ENCODE measurements at regions not wholly inside any gene's neighbourhood (a gene's known extent, or its start where the extent isn't known, plus 50 kb on each side); places are given as distances from the start of the nearest gene placed in this dataset.

DNA sequence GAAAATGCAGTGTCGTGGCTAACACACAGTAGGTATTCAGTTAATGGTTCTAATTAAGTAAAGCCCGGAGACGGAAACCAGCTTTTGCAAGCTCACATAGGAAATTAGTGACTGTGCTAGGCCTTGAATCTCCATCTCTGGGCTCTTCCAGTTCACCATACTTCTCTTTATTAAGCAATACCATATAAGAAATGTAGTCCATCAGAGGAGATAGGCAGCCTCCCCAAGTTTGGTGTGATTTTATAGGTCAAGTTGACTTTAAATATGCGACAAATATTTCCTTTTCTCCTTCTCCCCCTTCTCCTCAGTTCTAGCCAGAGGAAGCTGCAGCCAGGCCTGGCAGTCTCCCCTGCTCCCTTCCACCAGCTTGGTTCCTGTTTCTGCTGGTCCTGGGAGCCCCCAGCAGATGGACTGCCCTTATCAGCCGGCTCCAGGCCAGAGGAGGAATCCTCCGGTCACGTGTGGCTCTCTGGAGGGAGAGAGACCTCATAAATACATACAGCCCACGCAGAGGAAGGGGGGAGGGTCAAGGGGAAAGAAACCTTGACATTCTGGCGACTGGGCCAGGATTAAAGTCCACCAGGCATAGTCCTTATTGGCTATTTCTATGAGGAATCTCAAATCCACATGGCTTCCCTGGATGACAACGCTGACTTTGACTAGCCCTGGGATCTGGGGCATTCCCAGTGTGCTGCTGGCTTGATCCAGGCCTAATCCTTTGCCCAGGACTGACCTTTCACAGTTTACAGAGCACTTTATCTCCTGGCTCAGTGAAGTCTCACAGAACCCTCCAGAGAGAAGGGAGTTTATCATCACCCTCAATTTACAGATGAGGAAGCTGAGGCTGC lies 115.1 kb upstream of the JUN start:
- Mint-ChIP-seq H3K4me3 (ENCODE audit: unreplicated experiment) (no peak overlapping the region), H3K36me3 (ENCODE audit: low read depth) (no peaks in the 10 kb centered on the region), H3K4me1 (ENCODE audit: low read depth) (peaks cover 53% of the 10 kb centered on the region), H3K27me3 (ENCODE audit: low read depth) (no peaks in the 10 kb centered on the region), H3K9me3 (ENCODE audit: low read depth) (no peaks in the 10 kb centered on the region), H3K27ac (ENCODE audit: unreplicated experiment) (no peak overlapping the region)
- TF ChIP-seq CTCF (IDR thresholded peaks at IDR 0.05): no peak
- no peak for DNase-seq (ENCODE audit: low spot score)

DNA sequence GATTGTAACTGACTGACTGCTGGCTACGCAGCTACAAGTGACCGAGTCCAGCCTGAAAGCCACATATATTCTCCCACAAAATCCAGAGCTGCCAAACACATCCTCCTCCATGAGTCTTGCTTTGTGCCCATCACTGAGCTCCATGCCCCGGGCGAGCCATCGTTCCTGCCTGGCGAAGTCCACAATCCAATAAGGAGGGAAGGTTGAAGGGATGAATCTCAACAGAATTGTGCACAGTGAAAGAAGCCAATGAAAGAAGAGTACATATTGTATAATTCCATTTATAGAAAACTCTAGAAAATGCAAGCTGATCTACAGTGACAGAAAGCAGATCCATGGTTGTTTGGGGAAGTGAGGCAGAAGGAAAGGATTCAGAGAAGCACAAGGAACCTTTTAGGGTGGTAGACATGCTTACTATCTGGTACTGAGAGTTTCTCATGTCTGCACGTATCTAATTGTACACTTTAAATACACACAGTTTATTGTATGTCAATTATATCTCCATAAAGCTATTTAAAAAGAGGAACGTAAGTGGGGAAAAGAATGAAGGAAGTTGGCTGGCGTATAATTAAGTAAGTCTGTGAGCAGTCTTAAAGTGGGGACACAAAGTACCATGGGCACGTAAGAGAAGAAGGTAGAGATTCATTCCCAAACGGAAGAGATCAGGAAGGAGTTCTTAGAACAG lies 115.9 kb upstream of the JUN start:
- H3K27me3 Mint-ChIP-seq (ENCODE audit: low read depth): no peaks in the 10 kb centered on the region
- H3K4me1 Mint-ChIP-seq (ENCODE audit: low read depth): peaks cover 57% of the 10 kb centered on the region
- H3K36me3 Mint-ChIP-seq (ENCODE audit: low read depth): no peaks in the 10 kb centered on the region
- H3K9me3 Mint-ChIP-seq (ENCODE audit: low read depth): no peaks in the 10 kb centered on the region
- DNase-seq (ENCODE audit: low spot score): no peak
- peak overlapping the region; percentile 50 for H3K27ac Mint-ChIP-seq (ENCODE audit: unreplicated experiment)
- TF ChIP-seq CTCF (IDR thresholded peaks at IDR 0.05): no peak
- H3K4me3 Mint-ChIP-seq (ENCODE audit: unreplicated experiment): no peak overlapping the region

- no peak for TF ChIP-seq CTCF (IDR thresholded peaks at IDR 0.05)
- no peak for DNase-seq (ENCODE audit: low spot score)
Observed at GRCh38 chr1:58900396-58900795, 116.5 kb upstream of the JUN start.

GRCh38 chr1:58901008-58901407 lies 117.2 kb upstream of the JUN start:
- Mint-ChIP-seq H3K4me1 (ENCODE audit: low read depth) (peaks cover 49% of the 10 kb centered on the region), H3K4me3 (ENCODE audit: unreplicated experiment) (no peak overlapping the region), H3K9me3 (ENCODE audit: low read depth) (no peaks in the 10 kb centered on the region), H3K27me3 (ENCODE audit: low read depth) (no peaks in the 10 kb centered on the region), H3K27ac (ENCODE audit: unreplicated experiment) (peak overlapping the region; percentile 41), H3K36me3 (ENCODE audit: low read depth) (no peaks in the 10 kb centered on the region)
- no peak for DNase-seq (ENCODE audit: low spot score)
- no peak for TF ChIP-seq CTCF (IDR thresholded peaks at IDR 0.05)

More at GRCh38 chr1:58900396-58900795, 116.5 kb upstream of the JUN start:
- Mint-ChIP-seq H3K27ac (ENCODE audit: unreplicated experiment) (peak overlapping the region; percentile 42), H3K9me3 (ENCODE audit: low read depth) (no peaks in the 10 kb centered on the region), H3K27me3 (ENCODE audit: low read depth) (no peaks in the 10 kb centered on the region), H3K4me1 (ENCODE audit: low read depth) (peaks cover 56% of the 10 kb centered on the region), H3K4me3 (ENCODE audit: unreplicated experiment) (no peak overlapping the region), H3K36me3 (ENCODE audit: low read depth) (no peaks in the 10 kb centered on the region)

DNA sequence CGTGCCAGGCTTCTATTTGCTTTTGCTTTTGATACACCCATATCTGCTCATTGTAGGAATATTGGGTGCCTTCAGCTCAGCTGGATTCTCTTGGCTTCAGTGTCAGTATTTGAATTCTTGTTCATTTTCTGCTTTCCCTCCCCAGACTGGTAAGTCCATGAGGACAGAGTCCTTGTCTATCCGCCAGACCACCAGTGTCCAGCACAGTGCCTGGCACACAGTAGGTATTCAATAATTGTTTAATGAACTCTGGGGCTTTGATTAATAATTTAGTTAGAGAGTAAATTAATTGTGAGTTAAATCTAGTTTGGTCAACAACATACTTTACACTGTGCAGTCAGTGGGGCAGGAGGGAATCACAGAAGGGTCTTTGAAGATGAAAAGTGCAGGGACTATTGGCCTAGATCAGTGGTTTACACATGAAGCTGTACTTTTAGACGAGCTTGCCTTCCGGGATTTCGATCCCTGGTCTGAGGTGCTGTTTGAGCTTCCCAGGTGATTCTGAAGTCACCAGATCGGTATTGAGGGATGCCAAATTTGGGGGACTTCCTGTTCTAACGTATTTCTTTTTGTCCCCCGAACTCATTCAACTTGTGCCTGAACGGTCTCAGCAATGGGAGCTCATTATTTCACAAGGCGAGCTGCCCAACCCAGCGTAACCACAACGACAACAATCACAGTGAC lies 119.1 kb upstream of the JUN start:
- no peak for DNase-seq (ENCODE audit: low spot score)
- Mint-ChIP-seq H3K9me3 (ENCODE audit: low read depth) (no peaks in the 10 kb centered on the region), H3K36me3 (ENCODE audit: low read depth) (no peaks in the 10 kb centered on the region), H3K27ac (ENCODE audit: unreplicated experiment) (peak overlapping the region; percentile 79), H3K27me3 (ENCODE audit: low read depth) (no peaks in the 10 kb centered on the region), H3K4me3 (ENCODE audit: unreplicated experiment) (peak overlapping the region; percentile 50), H3K4me1 (ENCODE audit: low read depth) (peaks cover 36% of the 10 kb centered on the region)
- TF ChIP-seq CTCF (IDR thresholded peaks at IDR 0.05): no peak
